Hepatocyte (in vitro differentiated cells): ENCODE measurements at regions not wholly inside any gene's neighbourhood (a gene's known extent, or its start where the extent isn't known, plus 50 kb on each side); places are given as distances from the start of the nearest gene placed in this dataset.

Source experiments
- DNase-seq: peaks from one replicate; pipeline ENCODE4 v3.0.0-alpha.2; 2016; ENCODE audit warnings: low spot score
- H2AFZ ChIP-seq: fragments of 200-600 bp; sonication (generic); 2 replicates; pipeline ENCODE4 v1.6.0; 2016; ENCODE audit warnings: antibody characterized with exemption, mild to moderate bottlenecking
- H3K27ac ChIP-seq: fragments of 200-600 bp; sonication (generic); 2 replicates; pipeline ENCODE4 v1.5.1; 2016; ENCODE audit warnings: mild to moderate bottlenecking
- H3K27me3 ChIP-seq: fragments of 200-600 bp; sonication (generic); 2 replicates; pipeline ENCODE4 v1.6.1; 2016
- H3K36me3 ChIP-seq: fragments of 200-600 bp; sonication (generic); replicated peaks from 2 replicates; pipeline ENCODE4 v1.5.1; 2016; ENCODE audit warnings: low read depth; ENCODE audit not compliant: insufficient read depth
- H3K4me1 ChIP-seq: fragments of 200-600 bp; sonication (generic); 2 replicates; pipeline ENCODE4 v1.5.1; 2016; ENCODE audit warnings: mild to moderate bottlenecking, moderate library complexity; ENCODE audit not compliant: insufficient read depth
- H3K4me2 ChIP-seq: fragments of 200-600 bp; sonication (generic); 2 replicates; pipeline ENCODE4 v1.6.0; 2016
- H3K4me3 ChIP-seq: fragments of 200-600 bp; sonication (generic); 2 replicates; pipeline ENCODE4 v1.5.1; 2016; ENCODE audit warnings: mild to moderate bottlenecking
- H3K79me2 ChIP-seq: fragments of 200-600 bp; sonication (generic); 2 replicates; pipeline ENCODE4 v1.6.0; 2017; ENCODE audit warnings: mild to moderate bottlenecking
- H3K9me2 ChIP-seq: fragments of 200-600 bp; sonication (generic); replicated peaks from 2 replicates; pipeline ENCODE4 v1.6.0; 2017; ENCODE audit warnings: mild to moderate bottlenecking; ENCODE audit not compliant: insufficient read depth
- H3K9me3 ChIP-seq: fragments of 200-600 bp; sonication (generic); 2 replicates; pipeline ENCODE4 v1.5.1; 2016; ENCODE audit warnings: low read depth, mild to moderate bottlenecking
- H4K20me1 ChIP-seq: fragments of 200-600 bp; sonication (generic); 2 replicates; pipeline ENCODE4 v1.6.0; 2016; ENCODE audit warnings: mild to moderate bottlenecking; ENCODE audit not compliant: insufficient read depth, poor library complexity, severe bottlenecking
- CTCF ChIP-seq: fragments of 200-600 bp; sonication (generic); IDR thresholded peaks from 2 replicates; pipeline ENCODE4 v1.5.1; 2016; ENCODE audit warnings: antibody characterized with exemption, mild to moderate bottlenecking; ENCODE audit not compliant: poor library complexity
- EZH2 ChIP-seq: fragments of 200-600 bp; sonication (generic); IDR thresholded peaks from 2 replicates; pipeline ENCODE4 v1.6.1; 2016; ENCODE audit warnings: antibody characterized with exemption, mild to moderate bottlenecking, borderline replicate concordance
- EZH2phosphoT487 ChIP-seq: fragments of 200-600 bp; sonication (generic); IDR thresholded peaks from one replicate; pipeline ENCODE4 v1.6.1; 2018; ENCODE audit warnings: antibody characterized with exemption, mild to moderate bottlenecking, low read depth, moderate library complexity; ENCODE audit not compliant: unreplicated experiment, severe bottlenecking
- WGBS: methylation state at CpG from one replicate; pipeline ENCODE4 v1.1.6; 2016; ENCODE audit warnings: low lambda C conversion rate; ENCODE audit errors: missing lambda C conversion rate; 5-methylcytosine and 5-hydroxymethylcytosine counted together

- no peaks in the 10 kb centered on the region for H3K27me3 ChIP-seq
- DNase-seq = no peak
- no peaks in the 10 kb centered on the region for H3K36me3 ChIP-seq
- H2AFZ ChIP-seq = no peak overlapping the region
- H3K4me1 ChIP-seq = no peaks in the 10 kb centered on the region
- 77% methylated on average over 1 of the region's 1 CpG for WGBS
- no peak overlapping the region for H3K4me3 ChIP-seq
- no peaks in the 10 kb centered on the region for H3K9me3 ChIP-seq
- no peak for TF ChIP-seq EZH2
- no peak for TF ChIP-seq CTCF
- H3K79me2 ChIP-seq = no peaks in the 10 kb centered on the region
- no peak overlapping the region for H3K27ac ChIP-seq
- H3K4me2 ChIP-seq = no peak overlapping the region
- H3K9me2 ChIP-seq = no peaks in the 10 kb centered on the region
- H4K20me1 ChIP-seq = no peaks in the 10 kb centered on the region
Measured at GRCh38 chr4:66585767-66586166, 915.5 kb upstream of the EPHA5 start.

- H3K27ac ChIP-seq = no peak overlapping the region
- H3K4me1 ChIP-seq = no peaks in the 10 kb centered on the region
- no peaks in the 10 kb centered on the region for H3K9me2 ChIP-seq
- WGBS = 31% methylated on average over 2 of the region's 2 CpGs
- no peak for DNase-seq
- H3K4me3 ChIP-seq = no peak overlapping the region
- no peaks in the 10 kb centered on the region for H3K27me3 ChIP-seq
- H3K79me2 ChIP-seq = no peaks in the 10 kb centered on the region
- H3K36me3 ChIP-seq = no peaks in the 10 kb centered on the region
- no peaks in the 10 kb centered on the region for H3K9me3 ChIP-seq
- TF ChIP-seq EZH2 (no peak), EZH2phosphoT487 (no peak), CTCF (no peak)
- H4K20me1 ChIP-seq = no peaks in the 10 kb centered on the region
- H3K4me2 ChIP-seq = no peak overlapping the region
- no peak overlapping the region for H2AFZ ChIP-seq
Measured at GRCh38 chr4:66577922-66578321, 907.6 kb upstream of the EPHA5 start.

GRCh38 chr4:66575008-66575696 lies 904.9 kb upstream of the EPHA5 start:
- DNase-seq = peak; percentile 84
- Histone ChIP-seq H3K27ac (peak overlapping the region; percentile 81), H3K4me2 (peak overlapping the region; percentile 38)

GRCh38 chr4:66574145-66574978 lies 904.1 kb upstream of the EPHA5 start:
- no peaks in the 10 kb centered on the region for H3K9me3 ChIP-seq
- TF ChIP-seq EZH2phosphoT487 (no peak), CTCF (no peak), EZH2 (no peak)
- no peaks in the 10 kb centered on the region for H3K79me2 ChIP-seq
- H4K20me1 ChIP-seq = no peaks in the 10 kb centered on the region
- no peaks in the 10 kb centered on the region for H3K9me2 ChIP-seq
- peak overlapping the region; percentile 3 for H2AFZ ChIP-seq
- H3K4me2 ChIP-seq = peak overlapping the region; percentile 38
- H3K27me3 ChIP-seq = no peaks in the 10 kb centered on the region
- H3K36me3 ChIP-seq = no peaks in the 10 kb centered on the region
- peak; percentile 22 for DNase-seq
- H3K4me3 ChIP-seq = no peak overlapping the region
- 75% methylated on average over 7 of the region's 7 CpGs for WGBS
- peak overlapping the region; percentile 73 for H3K27ac ChIP-seq
- no peaks in the 10 kb centered on the region for H3K4me1 ChIP-seq

More at GRCh38 chr4:66575008-66575696, 904.9 kb upstream of the EPHA5 start:
- 76% methylated on average over 11 of the region's 11 CpGs for WGBS
- H3K27me3 ChIP-seq = no peaks in the 10 kb centered on the region
- no peaks in the 10 kb centered on the region for H3K36me3 ChIP-seq
- no peak overlapping the region for H3K4me3 ChIP-seq
- H3K4me1 ChIP-seq = no peaks in the 10 kb centered on the region
- H2AFZ ChIP-seq = no peak overlapping the region
- no peaks in the 10 kb centered on the region for H4K20me1 ChIP-seq
- H3K9me3 ChIP-seq = no peaks in the 10 kb centered on the region
- no peaks in the 10 kb centered on the region for H3K9me2 ChIP-seq
- TF ChIP-seq EZH2 = no peak
- H3K79me2 ChIP-seq = no peaks in the 10 kb centered on the region
